ENCODE measurements at regions not wholly inside any gene's neighbourhood (a gene's known extent, or its start where the extent isn't known, plus 50 kb on each side); places are given as distances from the start of the nearest gene placed in this dataset.

GRCh38 chr16:73713778-73714495 lies 582.7 kb upstream of the PSMD7 start (continued):
- TF ChIP-seq CHD7 (IDR thresholded peaks at IDR 0.05; ENCODE audit: insufficient replicate concordance, low read length) (no peak), KDM1A (IDR thresholded peaks at IDR 0.05; ENCODE audit: borderline replicate concordance, low read length) (no peak), HDAC2 (IDR thresholded peaks at IDR 0.05; ENCODE audit: borderline replicate concordance in 1 of 2, low read depth in 2 of 2, low read length in 2 of 2) (no peak), TAF7 (optimal IDR thresholded peaks at IDR 0.05; ENCODE audit: borderline replicate concordance, low read depth, low read length) (no peak), KDM4A (IDR thresholded peaks at IDR 0.05; ENCODE audit: low read depth, low read length, severe bottlenecking) (no peak), BRCA1 (IDR thresholded peaks at IDR 0.05; ENCODE audit: low read depth, low read length) (no peak), NANOG (IDR thresholded peaks at IDR 0.05; ENCODE audit: insufficient read depth, low read depth, low read length, poor library complexity, severe bottlenecking) (no peak), RAD21 (IDR thresholded peaks at IDR 0.05 in 1 of 2, conservative IDR thresholded peaks at IDR 0.05 in 1 of 2; ENCODE audit: low read depth in 2 of 2, low read length in 2 of 2) (peak; percentile 53 to 60), GABPA (IDR thresholded peaks at IDR 0.05; ENCODE audit: borderline replicate concordance, insufficient read depth, low read length) (no peak)

Data from H1 (cell line).